GM23338 (cell line): ENCODE measurements at regions not wholly inside any gene's neighbourhood (a gene's known extent, or its start where the extent isn't known, plus 50 kb on each side); places are given as distances from the start of the nearest gene placed in this dataset.

ENCODE experiments used
- ATAC-seq: fragments of 200-7000 bp; cut with Tn5 transposase; 3 replicates; pipeline ENCODE4 v1.9.1; 2020
- DNase-seq: peaks from one replicate; pipeline ENCODE4 v3.0.0-alpha.2; 2015; ENCODE audit warnings: low spot score
- H2AFZ ChIP-seq: fragments of 200-600 bp; sonication (generic); 2 replicates; pipeline ENCODE4 v1.8.0; 2016; ENCODE audit warnings: antibody characterized with exemption, mild to moderate bottlenecking, moderate library complexity
- H3F3A ChIP-seq: fragments of 200-600 bp; sonication (generic); replicated peaks from 2 replicates; pipeline ENCODE4 v1.8.0; 2017; ENCODE audit warnings: antibody characterized with exemption, mixed run types, low read depth
- H3K27ac ChIP-seq: fragments of 200-600 bp; sonication (generic); 2 replicates; pipeline ENCODE4 v1.6.1; 2016; ENCODE audit warnings: low read depth
- H3K27me3 ChIP-seq: fragments of 200-600 bp; sonication (generic); 2 replicates; pipeline ENCODE4 v1.8.0; 2016; ENCODE audit warnings: mild to moderate bottlenecking, mixed run types, moderate library complexity; ENCODE audit not compliant: insufficient read depth
- H3K36me3 ChIP-seq: fragments of 200-600 bp; sonication (generic); 2 replicates; pipeline ENCODE4 v1.8.0; 2016; ENCODE audit warnings: mild to moderate bottlenecking; ENCODE audit not compliant: insufficient read depth
- H3K4me1 ChIP-seq: fragments of 200-600 bp; sonication (generic); 2 replicates; pipeline ENCODE4 v1.8.0; 2016; ENCODE audit warnings: mild to moderate bottlenecking, moderate library complexity; ENCODE audit not compliant: insufficient read depth
- H3K4me2 ChIP-seq: fragments of 200-600 bp; sonication (generic); 2 replicates; pipeline ENCODE4 v1.7.1; 2017; ENCODE audit warnings: mixed run types
- H3K4me3 ChIP-seq: fragments of 200-600 bp; sonication (generic); 2 replicates; pipeline ENCODE4 v1.6.1; 2016; ENCODE audit warnings: mixed run types
- H3K79me2 ChIP-seq: fragments of 200-600 bp; sonication (generic); replicated peaks from 2 replicates; pipeline ENCODE4 v1.8.0; 2017; ENCODE audit warnings: mild to moderate bottlenecking; ENCODE audit not compliant: insufficient read depth
- H3K9me2 ChIP-seq: fragments of 200-600 bp; sonication (generic); 2 replicates; pipeline ENCODE4 v1.8.0; 2017; ENCODE audit not compliant: insufficient read depth
- H4K20me1 ChIP-seq: fragments of 200-600 bp; sonication (generic); replicated peaks from 2 replicates; pipeline ENCODE4 v1.8.0; 2017; ENCODE audit warnings: mild to moderate bottlenecking; ENCODE audit not compliant: insufficient read depth
- H3K27ac Mint-ChIP-seq: 2 replicates; pipeline ENCODE4 v1.8.0; 2020; ENCODE audit warnings: inconsistent platforms, mild to moderate bottlenecking, moderate library complexity, mixed read lengths
- H3K27me3 Mint-ChIP-seq: 3 replicates; pipeline ENCODE4 v1.8.0; 2022; ENCODE audit warnings: low read depth, mild to moderate bottlenecking, moderate library complexity, mixed read lengths, inconsistent platforms; ENCODE audit not compliant: insufficient read depth, poor library complexity
- H3K36me3 Mint-ChIP-seq: 3 replicates; pipeline ENCODE4 v1.8.0; 2021; ENCODE audit warnings: low read depth, mild to moderate bottlenecking, inconsistent platforms, moderate library complexity, mixed read lengths
- H3K4me1 Mint-ChIP-seq: 3 replicates; pipeline ENCODE4 v1.8.0; 2020; ENCODE audit warnings: mild to moderate bottlenecking, inconsistent platforms, mixed read lengths
- H3K4me3 Mint-ChIP-seq: 3 replicates; pipeline ENCODE4 v1.8.0; 2021; ENCODE audit warnings: moderate library complexity, mild to moderate bottlenecking, inconsistent platforms, mixed read lengths
- H3K9me3 Mint-ChIP-seq: 3 replicates; pipeline ENCODE4 v1.8.0; 2020; ENCODE audit warnings: moderate library complexity, mild to moderate bottlenecking, inconsistent platforms, mixed read lengths
- CREB1 ChIP-seq: fragments of 250-450 bp; sonication (Bioruptor Pico); IDR thresholded peaks from 2 replicates; pipeline ENCODE4 v1.5.0; 2020; ENCODE audit warnings: low read depth, mild to moderate bottlenecking, moderate library complexity
- CTCF ChIP-seq, 2 experiments: fragments of 200-600 bp in 1 of 2; sonication (generic) in 1 of 2; conservative IDR thresholded peaks; 2 replicates each; pipeline versions ENCODE4 v1.5.1 to v1.6.1; 2016 to 2017; ENCODE audit warnings: antibody characterized with exemption in 2 of 2, low read depth in 2 of 2, mild to moderate bottlenecking in 2 of 2, moderate library complexity in 1 of 2
- ETS1 ChIP-seq: IDR thresholded peaks from 2 replicates; pipeline ENCODE4 v1.6.1; 2016; ENCODE audit warnings: antibody characterized with exemption
- EZH2 ChIP-seq: fragments of 200-600 bp; sonication (generic); IDR thresholded peaks from one replicate; pipeline ENCODE4 v1.8.0; 2017; ENCODE audit warnings: antibody characterized with exemption, mild to moderate bottlenecking, low read depth; ENCODE audit not compliant: unreplicated experiment
- EZH2phosphoT487 ChIP-seq: fragments of 200-600 bp; sonication (generic); IDR thresholded peaks from one replicate; pipeline ENCODE4 v1.8.1; 2018; ENCODE audit warnings: antibody characterized with exemption; ENCODE audit not compliant: unreplicated experiment
- JUNB ChIP-seq: IDR thresholded peaks from one replicate; pipeline ENCODE4 v1.6.1; 2016; ENCODE audit warnings: antibody characterized with exemption; ENCODE audit not compliant: unreplicated experiment
- NANOG ChIP-seq: IDR thresholded peaks from 2 replicates; pipeline ENCODE4 v1.6.1; 2016; ENCODE audit warnings: antibody characterized with exemption, borderline replicate concordance
- POLR2AphosphoS5 ChIP-seq: IDR thresholded peaks from 2 replicates; pipeline ENCODE4 v1.6.1; 2016; ENCODE audit warnings: antibody characterized with exemption, low read depth
- REST ChIP-seq: IDR thresholded peaks from one replicate; pipeline ENCODE4 v1.6.1; 2018; ENCODE audit warnings: antibody characterized with exemption; ENCODE audit not compliant: unreplicated experiment
- STAT1 ChIP-seq: IDR thresholded peaks from one replicate; pipeline ENCODE4 v1.6.1; 2016; ENCODE audit warnings: antibody characterized with exemption; ENCODE audit not compliant: unreplicated experiment
- ZNF114 ChIP-seq: fragments of 250-450 bp; sonication (Bioruptor Pico); IDR thresholded peaks from 2 replicates; pipeline ENCODE4 v1.5.0; 2020; ENCODE audit warnings: mild to moderate bottlenecking, moderate library complexity
- ZNF331 ChIP-seq: fragments of 250-450 bp; sonication (Bioruptor Pico); IDR thresholded peaks from 2 replicates; pipeline ENCODE4 v1.5.0; 2020; ENCODE audit warnings: low read depth, mild to moderate bottlenecking, moderate library complexity

DNA sequence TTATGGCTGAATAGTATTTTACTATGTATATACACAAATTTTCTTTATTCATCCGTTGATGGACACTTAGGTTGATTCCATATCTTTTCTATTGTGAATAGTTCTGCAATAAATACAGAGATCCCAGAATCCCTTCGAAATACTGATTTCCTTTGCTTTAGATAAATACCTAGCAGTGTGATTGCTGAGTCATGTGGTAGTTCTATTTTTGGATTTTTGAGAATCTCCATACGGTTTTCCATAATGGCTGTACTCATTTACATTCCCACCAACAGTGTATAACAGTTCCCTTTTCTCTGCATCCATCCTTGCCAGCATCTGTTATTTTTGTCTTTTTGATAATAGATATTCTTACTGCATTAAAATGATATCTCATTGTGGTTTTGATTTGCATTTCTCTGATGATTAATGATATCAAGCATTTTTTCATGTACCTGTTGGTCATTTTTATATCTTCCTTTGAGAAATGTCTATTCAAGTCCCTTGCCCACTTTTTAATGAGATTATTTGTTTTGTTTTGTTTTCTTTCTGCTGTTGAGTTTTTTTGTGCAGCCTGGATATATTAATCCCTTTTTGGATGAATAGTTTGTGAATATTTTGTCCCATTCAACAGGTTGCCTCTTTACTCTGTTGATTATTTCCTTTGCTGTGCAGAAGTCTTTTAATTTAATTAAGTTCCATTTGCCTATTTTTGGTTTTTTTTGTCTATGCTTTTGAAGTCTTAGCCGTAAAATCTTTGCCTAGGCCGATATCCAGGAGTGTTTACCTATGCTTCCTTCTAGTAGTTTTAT is 466.7 kb upstream of the TENM3 start (continued):
- TF ChIP-seq STAT1: no peak
- no peak for TF ChIP-seq EZH2
- no peak for TF ChIP-seq ZNF331 (CRISPR knock-in tag)
- TF ChIP-seq EZH2phosphoT487: no peak
- TF ChIP-seq CREB1 (CRISPR knock-in tag): no peak
- TF ChIP-seq JUNB: no peak
- TF ChIP-seq ZNF114 (CRISPR knock-in tag): no peak
- TF ChIP-seq ETS1: no peak
- TF ChIP-seq NANOG: no peak
- no peak for TF ChIP-seq POLR2AphosphoS5
- TF ChIP-seq CTCF (conservative IDR thresholded peaks at IDR 0.05; ENCODE audit: low read depth in 2 of 2): no peak

GRCh38 chr4:181777518-181777917 is 465.7 kb upstream of the TENM3 start:
- H3K79me2 ChIP-seq: no peaks in the 10 kb centered on the region
- H2AFZ ChIP-seq: no peak overlapping the region
- no peak overlapping the region for H3K4me3 ChIP-seq
- ATAC-seq (no peak), DNase-seq (no peak)
- Mint-ChIP-seq H3K4me1 (no peaks in the 10 kb centered on the region), H3K4me3 (no peak overlapping the region), H3K36me3 (no peaks in the 10 kb centered on the region), H3K27ac (no peak overlapping the region), H3K9me3 (peaks cover 12% of the 10 kb centered on the region; the same call in 1 of the 3 replicates), H3K27me3 (no peaks in the 10 kb centered on the region)
- no peak overlapping the region for H3K27ac ChIP-seq
- H3K27me3 ChIP-seq: no peaks in the 10 kb centered on the region
- H3K4me1 ChIP-seq: no peaks in the 10 kb centered on the region
- H3K9me2 ChIP-seq: no peaks in the 10 kb centered on the region
- no peaks in the 10 kb centered on the region for H3F3A ChIP-seq
- no peak overlapping the region for H3K4me2 ChIP-seq
- H3K36me3 ChIP-seq: no peaks in the 10 kb centered on the region
- H4K20me1 ChIP-seq: no peaks in the 10 kb centered on the region
- TF ChIP-seq ETS1 (no peak), STAT1 (no peak), CREB1 (CRISPR knock-in tag) (no peak), JUNB (no peak), ZNF331 (CRISPR knock-in tag) (no peak), ZNF114 (CRISPR knock-in tag) (no peak), REST (no peak)
